ENCODE measurements at regions not wholly inside any gene's neighbourhood (a gene's known extent, or its start where the extent isn't known, plus 50 kb on each side); places are given as distances from the start of the nearest gene placed in this dataset.

DNA sequence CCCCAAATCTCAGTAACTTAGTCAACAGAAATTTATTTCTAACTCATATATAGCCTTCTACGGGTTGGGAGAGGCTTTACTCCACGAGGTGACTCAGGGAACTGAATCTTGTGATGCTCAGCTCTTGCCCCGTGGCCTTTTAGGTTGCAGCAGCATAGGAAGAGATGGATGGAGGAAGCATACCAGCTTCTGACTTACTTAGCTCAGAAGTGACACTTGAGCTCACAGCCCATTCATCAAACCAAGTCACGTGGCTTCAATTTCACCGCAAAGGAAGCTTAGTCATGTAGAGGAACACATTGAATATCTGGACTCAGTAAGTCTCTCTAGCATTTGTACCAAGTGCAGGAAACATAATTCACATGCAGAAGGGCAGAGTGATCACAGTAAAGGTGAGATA lies 124.1 kb upstream of the KCNN2 start:
- no peak for DNase-seq (ENCODE audit: low read depth)
- no peak overlapping the region for H3K4me3 ChIP-seq (ENCODE audit: low read depth, low read length)
- TF ChIP-seq, protein P1, sequence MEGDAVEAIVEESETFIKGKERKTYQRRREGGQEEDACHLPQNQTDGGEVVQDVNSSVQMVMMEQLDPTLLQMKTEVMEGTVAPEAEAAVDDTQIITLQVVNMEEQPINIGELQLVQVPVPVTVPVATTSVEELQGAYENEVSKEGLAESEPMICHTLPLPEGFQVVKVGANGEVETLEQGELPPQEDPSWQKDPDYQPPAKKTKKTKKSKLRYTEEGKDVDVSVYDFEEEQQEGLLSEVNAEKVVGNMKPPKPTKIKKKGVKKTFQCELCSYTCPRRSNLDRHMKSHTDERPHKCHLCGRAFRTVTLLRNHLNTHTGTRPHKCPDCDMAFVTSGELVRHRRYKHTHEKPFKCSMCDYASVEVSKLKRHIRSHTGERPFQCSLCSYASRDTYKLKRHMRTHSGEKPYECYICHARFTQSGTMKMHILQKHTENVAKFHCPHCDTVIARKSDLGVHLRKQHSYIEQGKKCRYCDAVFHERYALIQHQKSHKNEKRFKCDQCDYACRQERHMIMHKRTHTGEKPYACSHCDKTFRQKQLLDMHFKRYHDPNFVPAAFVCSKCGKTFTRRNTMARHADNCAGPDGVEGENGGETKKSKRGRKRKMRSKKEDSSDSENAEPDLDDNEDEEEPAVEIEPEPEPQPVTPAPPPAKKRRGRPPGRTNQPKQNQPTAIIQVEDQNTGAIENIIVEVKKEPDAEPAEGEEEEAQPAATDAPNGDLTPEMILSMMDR (IDR thresholded peaks at IDR 0.05; ENCODE audit: insufficient read depth, low read depth, low read length), result no peak

- TF ChIP-seq, protein P1 (IDR thresholded peaks at IDR 0.05; ENCODE audit: insufficient read depth, low read depth, low read length), result no peak
- no peak overlapping the region for H3K4me3 ChIP-seq (ENCODE audit: low read depth, low read length)
- peak; percentile 38 for DNase-seq (ENCODE audit: low read depth)
Measured at GRCh38 chr5:114238771-114239313, 123.0 kb upstream of the KCNN2 start.

GRCh38 chr5:114243281-114243971 lies 118.4 kb upstream of the KCNN2 start:
- TF ChIP-seq, protein P1 (IDR thresholded peaks at IDR 0.05; ENCODE audit: insufficient read depth, low read depth, low read length), result no peak
- H3K4me3 ChIP-seq (ENCODE audit: low read depth, low read length), result peak overlapping the region; percentile 22
- peak; percentile 88 for DNase-seq (ENCODE audit: low read depth)

DNA sequence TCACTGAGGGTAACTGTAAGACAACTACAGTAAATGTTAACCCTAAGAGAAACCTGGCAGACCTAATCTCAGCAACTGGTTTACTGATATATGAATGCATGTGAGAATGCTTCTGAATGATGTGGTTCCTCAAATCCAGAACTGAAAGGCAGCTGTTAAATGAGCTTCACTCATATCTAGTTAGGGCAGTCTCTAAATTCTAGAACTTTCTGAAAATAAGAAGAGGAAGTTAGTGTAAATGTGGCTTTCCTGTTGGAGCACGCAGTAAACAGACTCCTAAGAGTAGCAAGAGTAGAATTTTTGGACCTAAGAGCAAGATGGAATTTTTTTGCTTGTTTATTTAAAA lies 117.9 kb upstream of the KCNN2 start:
- DNase-seq (ENCODE audit: low read depth), result no peak
- H3K4me3 ChIP-seq (ENCODE audit: low read depth, low read length), result no peak overlapping the region
- TF ChIP-seq, protein P1 (IDR thresholded peaks at IDR 0.05; ENCODE audit: insufficient read depth, low read depth, low read length), result no peak

DNA sequence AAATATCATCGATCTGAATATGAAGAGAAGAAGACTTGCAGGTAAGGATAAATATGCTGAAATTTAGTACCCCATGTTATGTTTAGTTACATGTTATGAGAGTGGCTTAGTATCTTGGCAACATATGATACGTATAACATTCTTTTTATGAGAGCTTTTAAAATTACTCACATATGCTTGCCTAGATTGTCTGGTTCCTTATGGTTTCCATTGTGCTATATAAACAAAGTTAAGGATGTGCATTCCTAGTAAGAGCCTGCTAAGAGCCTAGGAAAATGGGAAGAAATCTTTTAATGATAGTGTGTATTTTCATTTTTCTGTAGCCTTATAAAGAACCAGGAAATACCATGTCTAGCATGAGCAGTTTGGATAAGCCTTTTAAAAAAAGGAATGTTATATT lies 112.0 kb upstream of the KCNN2 start:
- TF ChIP-seq, protein P1 (IDR thresholded peaks at IDR 0.05; ENCODE audit: insufficient read depth, low read depth, low read length), result no peak
- no peak overlapping the region for H3K4me3 ChIP-seq (ENCODE audit: low read depth, low read length)
- DNase-seq (ENCODE audit: low read depth), result peak; percentile 87

DNA sequence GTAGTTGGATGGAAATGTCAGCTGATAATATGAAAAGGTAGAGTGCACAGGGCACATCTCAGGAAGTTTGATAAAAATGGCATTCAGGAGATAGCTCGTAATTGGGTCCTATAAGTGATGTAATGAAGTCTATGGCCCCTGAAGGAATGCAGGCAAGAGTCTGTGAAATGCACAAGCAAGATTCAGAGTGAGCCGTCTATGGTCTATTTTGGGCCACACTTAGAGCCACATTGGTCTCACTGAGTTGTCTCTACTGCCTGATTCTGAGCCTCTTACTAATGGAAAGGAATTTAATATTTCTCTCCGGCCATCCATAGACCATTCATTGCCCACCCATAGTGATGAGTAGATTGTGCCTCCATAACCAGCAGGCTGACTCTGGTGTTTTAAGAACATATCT lies 111.3 kb upstream of the KCNN2 start:
- TF ChIP-seq, protein P1 (IDR thresholded peaks at IDR 0.05; ENCODE audit: insufficient read depth, low read depth, low read length), result no peak
- DNase-seq (ENCODE audit: low read depth), result no peak
- no peak overlapping the region for H3K4me3 ChIP-seq (ENCODE audit: low read depth, low read length)

- H3K4me3 ChIP-seq (ENCODE audit: low read depth, low read length), result no peak overlapping the region
- TF ChIP-seq, protein P1 (IDR thresholded peaks at IDR 0.05; ENCODE audit: insufficient read depth, low read depth, low read length), result no peak
- DNase-seq (ENCODE audit: low read depth), result no peak
Measured at GRCh38 chr5:114252226-114252625, 109.6 kb upstream of the KCNN2 start.
